Fibroblast of lung (primary cell): ENCODE measurements at regions not wholly inside any gene's neighbourhood (a gene's known extent, or its start where the extent isn't known, plus 50 kb on each side); places are given as distances from the start of the nearest gene placed in this dataset.

Experiments used
- EZH2 ChIP-seq: IDR thresholded peaks from 2 replicates; pipeline ENCODE4 v1.5.1; 2012; ENCODE audit warnings: low read length, control low read depth, mild to moderate bottlenecking; ENCODE audit errors: missing control alignments
- TF ChIP-seq, protein P1 (sequence below), 2 donors: IDR thresholded peaks in 1 of 2; conservative IDR thresholded peaks in 1 of 2; 1 replicate in 1 of 2; 2 replicates in 1 of 2; pipeline ENCODE4 v1.5.1; 2011 to 2012; ENCODE audit warnings: low read length in 2 of 2, control low read depth in 1 of 2, inconsistent platforms in 1 of 2, low read depth in 1 of 2, mild to moderate bottlenecking in 1 of 2

DNA sequence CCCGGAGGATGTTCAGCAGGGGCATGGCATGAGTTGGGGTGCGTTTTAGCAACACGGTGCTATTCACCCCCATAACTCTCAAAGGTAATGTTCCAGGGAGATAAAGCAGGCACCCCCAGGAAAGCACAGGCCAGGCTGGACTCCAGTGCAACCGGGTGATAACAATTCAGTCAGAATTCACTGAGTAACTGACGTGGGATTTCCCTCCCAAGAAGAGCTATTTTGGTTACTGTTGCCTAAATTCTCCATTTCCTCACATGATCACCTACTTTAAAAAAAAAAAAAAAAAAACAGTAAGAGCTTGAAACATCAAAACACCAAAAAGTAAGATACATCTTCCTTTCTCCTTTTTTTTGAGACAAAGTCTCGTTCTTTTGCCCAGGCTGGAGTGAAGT is 137.6 kb upstream of the WWC1 start:
- TF ChIP-seq, protein P1, sequence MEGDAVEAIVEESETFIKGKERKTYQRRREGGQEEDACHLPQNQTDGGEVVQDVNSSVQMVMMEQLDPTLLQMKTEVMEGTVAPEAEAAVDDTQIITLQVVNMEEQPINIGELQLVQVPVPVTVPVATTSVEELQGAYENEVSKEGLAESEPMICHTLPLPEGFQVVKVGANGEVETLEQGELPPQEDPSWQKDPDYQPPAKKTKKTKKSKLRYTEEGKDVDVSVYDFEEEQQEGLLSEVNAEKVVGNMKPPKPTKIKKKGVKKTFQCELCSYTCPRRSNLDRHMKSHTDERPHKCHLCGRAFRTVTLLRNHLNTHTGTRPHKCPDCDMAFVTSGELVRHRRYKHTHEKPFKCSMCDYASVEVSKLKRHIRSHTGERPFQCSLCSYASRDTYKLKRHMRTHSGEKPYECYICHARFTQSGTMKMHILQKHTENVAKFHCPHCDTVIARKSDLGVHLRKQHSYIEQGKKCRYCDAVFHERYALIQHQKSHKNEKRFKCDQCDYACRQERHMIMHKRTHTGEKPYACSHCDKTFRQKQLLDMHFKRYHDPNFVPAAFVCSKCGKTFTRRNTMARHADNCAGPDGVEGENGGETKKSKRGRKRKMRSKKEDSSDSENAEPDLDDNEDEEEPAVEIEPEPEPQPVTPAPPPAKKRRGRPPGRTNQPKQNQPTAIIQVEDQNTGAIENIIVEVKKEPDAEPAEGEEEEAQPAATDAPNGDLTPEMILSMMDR (conservative IDR thresholded peaks at IDR 0.05 in 1 of 2, IDR thresholded peaks at IDR 0.05 in 1 of 2; ENCODE audit: low read depth in 1 of 2, low read length in 2 of 2): no peak
- no peak for TF ChIP-seq EZH2
